Keratinocyte (primary cell): ENCODE measurements at regions not wholly inside any gene's neighbourhood (a gene's known extent, or its start where the extent isn't known, plus 50 kb on each side); places are given as distances from the start of the nearest gene placed in this dataset.

Experiments used
- DNase-seq: peaks from one replicate; pipeline ENCODE4 v3.0.0-alpha.2; 2011; ENCODE audit warnings: low read depth, missing footprints, low spot score
- FAIRE-seq: peaks from 2 replicates; lab custom pipeline; 2011; peaks lifted over from hg19 to GRCh38; lab: Jason Lieb, UNC
- H2AFZ ChIP-seq: 2 replicates; pipeline ENCODE4 v1.6.0; 2012; ENCODE audit warnings: low read length, control low read depth, inconsistent platforms; ENCODE audit not compliant: control insufficient read depth
- H3K27ac ChIP-seq: 2 replicates; pipeline ENCODE4 v1.5.1; 2011; ENCODE audit warnings: low read length; ENCODE audit not compliant: control insufficient read depth, insufficient read depth
- H3K27me3 ChIP-seq: 3 replicates; pipeline ENCODE4 v1.6.0; 2011; ENCODE audit warnings: low read length; ENCODE audit not compliant: control insufficient read depth, insufficient read depth; ENCODE audit errors: extremely low read depth
- H3K36me3 ChIP-seq, 2 experiments: 2 replicates in 1 of 2; 3 replicates in 1 of 2; pipeline ENCODE4 v1.5.1; 2011; ENCODE audit warnings: low read length in 2 of 2, mild to moderate bottlenecking in 1 of 2; ENCODE audit not compliant: control insufficient read depth in 2 of 2, insufficient read depth in 2 of 2; ENCODE audit errors: extremely low read depth in 1 of 2
- H3K4me1 ChIP-seq: 3 replicates; pipeline ENCODE4 v1.5.1; 2011; ENCODE audit warnings: low read length; ENCODE audit not compliant: control insufficient read depth, insufficient read depth; ENCODE audit errors: extremely low read depth
- H3K4me2 ChIP-seq: 3 replicates; pipeline ENCODE4 v1.6.0; 2011; ENCODE audit warnings: low read depth, low read length; ENCODE audit not compliant: control insufficient read depth, insufficient read depth; ENCODE audit errors: extremely low read depth
- H3K4me3 ChIP-seq, 3 experiments: fragments of 200-600 bp in 1 of 3; sonication (generic) in 1 of 3; 2 replicates in 2 of 3; 3 replicates in 1 of 3; pipeline ENCODE4 v1.5.1; 2011 to 2016; ENCODE audit warnings: low read length in 3 of 3, mild to moderate bottlenecking in 3 of 3, control low read depth in 2 of 3, inconsistent platforms in 1 of 3, low read depth in 1 of 3, mixed read lengths in 1 of 3, mixed run types in 1 of 3, moderate library complexity in 1 of 3; ENCODE audit not compliant: control insufficient read depth in 2 of 3, insufficient read depth in 2 of 3; ENCODE audit errors: extremely low read depth in 1 of 3
- H3K79me2 ChIP-seq: 2 replicates; pipeline ENCODE4 v1.6.0; 2012; ENCODE audit warnings: low read length; ENCODE audit not compliant: control insufficient read depth, insufficient read depth
- H3K9ac ChIP-seq: 3 replicates; pipeline ENCODE4 v1.6.0; 2011; ENCODE audit warnings: low read length; ENCODE audit not compliant: control insufficient read depth, insufficient read depth; ENCODE audit errors: extremely low read depth
- H3K9me1 ChIP-seq: 3 replicates; pipeline ENCODE4 v1.6.0; 2011; ENCODE audit warnings: low read length; ENCODE audit not compliant: control insufficient read depth, insufficient read depth; ENCODE audit errors: extremely low read depth
- H3K9me3 ChIP-seq: 2 replicates; pipeline ENCODE4 v1.5.1; 2012; ENCODE audit warnings: low read depth, low read length; ENCODE audit not compliant: control insufficient read depth
- H4K20me1 ChIP-seq: 3 replicates; pipeline ENCODE4 v1.6.0; 2011; ENCODE audit warnings: low read length; ENCODE audit not compliant: control insufficient read depth, insufficient read depth; ENCODE audit errors: extremely low read depth
- EZH2 ChIP-seq: IDR thresholded peaks from one replicate; pipeline ENCODE4 v1.6.1; 2012; ENCODE audit warnings: inconsistent platforms, mild to moderate bottlenecking, low read length, moderate library complexity
- dilution Hi-C: fragments of 300-500 bp; cut with MboI; formaldehyde crosslinking; loops from one replicate; pipeline ENCODE4 v1.7.0; 2020; ENCODE audit warnings: low sequenced_read_pairs; ENCODE audit not compliant: extremely low pct_ligation_motif_present
- TF ChIP-seq, protein P1 (sequence below), 3 experiments: IDR thresholded peaks in 1 of 3; conservative IDR thresholded peaks in 1 of 3; optimal IDR thresholded peaks in 1 of 3; 2 replicates in 2 of 3; 3 replicates in 1 of 3; pipeline versions ENCODE3 to v1.5.1; 2011; ENCODE audit warnings: low read length in 3 of 3, mild to moderate bottlenecking in 3 of 3, moderate library complexity in 2 of 3, control low read depth in 1 of 3, inconsistent platforms in 1 of 3; ENCODE audit not compliant: insufficient read depth in 2 of 3; ENCODE audit errors: extremely low read depth in 1 of 3

DNA sequence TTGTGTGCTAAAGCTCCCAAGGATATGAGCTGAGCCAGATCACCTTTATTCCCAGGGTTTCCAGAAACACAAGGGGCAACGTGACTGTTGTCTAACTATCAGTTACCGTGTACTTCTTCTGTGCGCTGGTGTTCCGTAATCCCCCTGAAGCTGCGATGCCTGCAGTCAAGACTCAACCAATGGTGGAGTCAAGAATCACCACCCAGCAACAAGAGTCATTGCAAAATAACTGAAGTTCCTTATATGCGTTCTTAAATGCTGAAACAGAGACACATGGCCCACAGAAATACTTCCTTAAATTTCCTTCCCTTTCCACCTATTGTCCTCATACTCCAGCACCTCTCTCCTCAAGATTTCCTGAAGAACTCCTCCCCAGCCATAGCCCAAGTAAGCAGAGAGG lies 200.2 kb downstream of the KATNAL1 start:
- no peak for TF ChIP-seq EZH2
- DNase-seq (no peak), FAIRE-seq (no peak)
- Histone ChIP-seq H3K36me3 (no peaks in the 10 kb centered on the region), H3K4me1 (peaks cover 14% of the 10 kb centered on the region), H3K4me3 (no peak overlapping the region), H3K9ac (no peak overlapping the region), H3K9me3 (no peaks in the 10 kb centered on the region), H3K79me2 (no peaks in the 10 kb centered on the region), H3K4me2 (no peak overlapping the region), H3K27me3 (no peaks in the 10 kb centered on the region), H3K9me1 (no peaks in the 10 kb centered on the region), H2AFZ (no peak overlapping the region), H3K27ac (no peak overlapping the region), H4K20me1 (no peaks in the 10 kb centered on the region)
- dilution Hi-C loops: no loop called here

DNA sequence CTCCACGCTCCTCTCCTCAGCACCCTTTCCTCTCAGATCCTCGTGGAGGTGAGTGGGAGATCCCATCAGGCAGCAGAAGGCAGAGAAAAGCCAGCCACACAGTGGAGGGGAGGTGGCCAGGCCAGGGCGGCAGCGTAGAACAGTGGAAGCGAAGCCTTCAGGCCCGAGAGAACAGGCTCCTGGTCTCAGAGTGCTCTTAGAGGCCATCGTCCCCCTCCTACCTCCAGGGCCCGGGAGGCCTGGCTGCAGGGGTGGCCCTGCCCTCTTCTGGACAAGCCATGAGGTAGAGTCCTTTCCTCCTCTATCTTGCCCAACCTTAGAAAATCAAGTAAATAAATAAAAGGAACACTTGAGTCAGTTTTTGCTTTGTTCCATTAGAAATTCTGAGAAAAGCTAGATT lies 202.0 kb downstream of the KATNAL1 start:
- TF ChIP-seq, protein P1, sequence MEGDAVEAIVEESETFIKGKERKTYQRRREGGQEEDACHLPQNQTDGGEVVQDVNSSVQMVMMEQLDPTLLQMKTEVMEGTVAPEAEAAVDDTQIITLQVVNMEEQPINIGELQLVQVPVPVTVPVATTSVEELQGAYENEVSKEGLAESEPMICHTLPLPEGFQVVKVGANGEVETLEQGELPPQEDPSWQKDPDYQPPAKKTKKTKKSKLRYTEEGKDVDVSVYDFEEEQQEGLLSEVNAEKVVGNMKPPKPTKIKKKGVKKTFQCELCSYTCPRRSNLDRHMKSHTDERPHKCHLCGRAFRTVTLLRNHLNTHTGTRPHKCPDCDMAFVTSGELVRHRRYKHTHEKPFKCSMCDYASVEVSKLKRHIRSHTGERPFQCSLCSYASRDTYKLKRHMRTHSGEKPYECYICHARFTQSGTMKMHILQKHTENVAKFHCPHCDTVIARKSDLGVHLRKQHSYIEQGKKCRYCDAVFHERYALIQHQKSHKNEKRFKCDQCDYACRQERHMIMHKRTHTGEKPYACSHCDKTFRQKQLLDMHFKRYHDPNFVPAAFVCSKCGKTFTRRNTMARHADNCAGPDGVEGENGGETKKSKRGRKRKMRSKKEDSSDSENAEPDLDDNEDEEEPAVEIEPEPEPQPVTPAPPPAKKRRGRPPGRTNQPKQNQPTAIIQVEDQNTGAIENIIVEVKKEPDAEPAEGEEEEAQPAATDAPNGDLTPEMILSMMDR (optimal IDR thresholded peaks at IDR 0.05 in 1 of 3, IDR thresholded peaks at IDR 0.05 in 1 of 3, conservative IDR thresholded peaks at IDR 0.05 in 1 of 3; ENCODE audit: extremely low read depth in 1 of 3, insufficient read depth in 2 of 3, low read length in 3 of 3): no peak
- no peak for TF ChIP-seq EZH2
- DNase-seq (no peak), FAIRE-seq (no peak)
- peaks cover 14% of the 10 kb centered on the region for H3K4me1 ChIP-seq
- H3K9me3 ChIP-seq: no peaks in the 10 kb centered on the region
- no peak overlapping the region for H3K9ac ChIP-seq
- no peak overlapping the region for H3K4me2 ChIP-seq
- H2AFZ ChIP-seq: no peak overlapping the region
- no peaks in the 10 kb centered on the region for H3K79me2 ChIP-seq
- no peaks in the 10 kb centered on the region for H3K9me1 ChIP-seq
- H3K4me3 ChIP-seq: no peak overlapping the region
- H3K36me3 ChIP-seq: no peaks in the 10 kb centered on the region
- H3K27ac ChIP-seq: no peak overlapping the region
- H3K27me3 ChIP-seq: no peaks in the 10 kb centered on the region
- no peaks in the 10 kb centered on the region for H4K20me1 ChIP-seq
- dilution Hi-C loops: no loop called here

DNA sequence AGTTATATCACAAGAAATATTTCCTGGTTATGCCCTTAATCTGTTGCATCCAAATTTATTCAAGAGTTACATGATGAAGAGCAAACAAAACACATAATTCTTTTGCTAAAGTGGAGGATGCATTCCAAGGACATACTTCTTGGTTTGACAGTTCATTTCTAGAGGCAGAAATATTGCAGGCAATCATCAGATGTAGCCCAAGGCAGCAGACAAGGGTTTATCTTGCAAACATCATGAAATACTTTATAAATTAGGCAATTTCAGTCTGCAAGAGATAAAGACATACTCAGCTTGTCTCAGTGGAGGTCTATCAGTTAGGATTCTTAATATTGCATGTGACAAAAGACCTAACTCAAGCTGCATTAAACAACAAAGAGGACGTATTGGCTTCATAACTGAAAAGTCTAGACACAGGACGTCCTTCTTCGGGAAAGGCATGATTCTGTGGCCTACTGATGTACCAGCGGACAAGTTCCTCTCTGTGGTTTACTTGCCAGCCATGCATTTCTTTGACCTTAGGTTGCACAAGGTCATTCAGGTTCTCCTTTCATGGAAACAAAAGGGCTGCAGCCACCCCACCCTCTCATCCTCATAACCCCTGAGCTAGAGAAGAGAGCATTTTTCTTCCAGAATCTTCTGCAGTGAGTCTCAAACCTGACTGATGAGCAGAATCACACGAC lies 204.1 kb downstream of the KATNAL1 start:
- Histone ChIP-seq H3K9ac (no peak overlapping the region), H3K27ac (no peak overlapping the region), H3K36me3 (no peaks in the 10 kb centered on the region), H3K9me3 (no peaks in the 10 kb centered on the region), H3K9me1 (no peaks in the 10 kb centered on the region), H2AFZ (no peak overlapping the region), H3K4me2 (no peak overlapping the region), H3K4me3 (no peak overlapping the region), H3K79me2 (no peaks in the 10 kb centered on the region), H3K27me3 (no peaks in the 10 kb centered on the region), H4K20me1 (no peaks in the 10 kb centered on the region), H3K4me1 (peaks cover 3% of the 10 kb centered on the region)
- no peak for FAIRE-seq
- dilution Hi-C loops: no loop called here
- TF ChIP-seq, protein P1 (optimal IDR thresholded peaks at IDR 0.05 in 1 of 3, IDR thresholded peaks at IDR 0.05 in 1 of 3, conservative IDR thresholded peaks at IDR 0.05 in 1 of 3; ENCODE audit: extremely low read depth in 1 of 3, insufficient read depth in 2 of 3, low read length in 3 of 3): no peak
- no peak for TF ChIP-seq EZH2
- no peak for DNase-seq
